ENCODE measurements at regions not wholly inside any gene's neighbourhood (a gene's known extent, or its start where the extent isn't known, plus 50 kb on each side); places are given as distances from the start of the nearest gene placed in this dataset.

DNA sequence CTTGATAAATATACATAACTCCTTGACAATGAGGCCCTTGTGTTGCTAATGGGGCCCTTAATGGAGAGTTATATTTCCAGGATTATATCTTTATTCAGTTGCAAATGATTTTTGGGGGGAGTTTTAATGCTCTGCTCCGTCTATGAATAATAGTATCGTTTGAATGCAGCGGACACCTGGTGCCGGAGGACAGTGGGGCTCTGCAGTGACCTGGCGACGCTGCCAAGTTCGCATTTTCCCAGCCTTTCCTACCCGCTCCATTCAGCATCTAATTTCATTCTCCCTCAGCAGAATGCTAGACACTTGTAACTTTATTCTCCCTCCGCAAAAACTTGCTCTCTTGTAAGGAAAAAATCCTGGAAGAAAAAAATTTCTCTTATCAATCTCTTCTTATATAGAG is 257.6 kb upstream of the SALL3 start:
- H3K4me3 ChIP-seq (ENCODE audit: control insufficient read depth, low read depth, low read length), result no peak overlapping the region
- no peak for TF ChIP-seq CTCF (IDR thresholded peaks at IDR 0.05; ENCODE audit: control insufficient read depth, insufficient read depth, low read depth, low read length, missing control alignments)
- no peak for DNase-seq (ENCODE audit: low read depth)

- DNase-seq (ENCODE audit: low read depth), result no peak
- no peak overlapping the region for H3K4me3 ChIP-seq (ENCODE audit: control insufficient read depth, low read depth, low read length)
- TF ChIP-seq CTCF (IDR thresholded peaks at IDR 0.05; ENCODE audit: control insufficient read depth, insufficient read depth, low read depth, low read length, missing control alignments), result no peak
These were observed 257.2 kb upstream of the SALL3 start for GRCh38 chr18:78722386-78722785.

DNA sequence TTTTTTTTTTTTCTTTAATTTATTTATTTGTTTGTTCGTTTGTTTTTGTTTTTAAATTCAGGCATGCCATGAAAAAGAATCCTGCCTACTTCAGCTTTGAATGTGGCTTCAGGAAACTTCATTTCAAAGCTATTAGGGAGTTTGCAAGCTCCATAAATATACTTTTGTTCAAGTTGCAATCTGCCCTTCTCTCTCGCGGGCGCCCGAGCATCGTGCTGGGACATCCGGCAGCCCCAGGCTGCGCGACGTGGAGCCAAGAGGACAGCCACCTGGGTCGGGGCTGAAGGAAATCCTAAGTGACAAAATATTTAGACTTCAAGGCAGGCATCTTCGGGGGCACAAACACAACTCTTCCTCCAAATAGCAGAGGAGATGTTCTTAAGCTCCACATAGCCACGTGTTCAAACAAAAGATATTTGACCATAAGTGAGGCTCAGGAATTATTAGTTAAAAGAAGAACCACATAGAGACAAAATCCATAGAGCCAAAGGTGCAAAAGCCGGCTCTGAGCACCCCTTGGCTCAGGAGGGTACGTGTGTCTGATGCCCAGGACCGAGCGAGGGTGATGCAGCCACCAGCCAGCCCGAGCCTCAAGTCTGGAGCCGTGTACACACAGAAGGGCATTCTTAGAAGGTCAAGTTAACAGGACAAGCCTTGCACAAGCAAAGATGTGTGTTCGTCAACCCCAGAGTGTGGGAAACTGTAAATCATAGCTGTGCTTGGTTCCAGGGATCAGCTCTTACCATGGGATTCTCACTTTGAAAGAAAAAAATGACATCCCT is 256.5 kb upstream of the SALL3 start:
- no peak for TF ChIP-seq CTCF (IDR thresholded peaks at IDR 0.05; ENCODE audit: control insufficient read depth, insufficient read depth, low read depth, low read length, missing control alignments)
- DNase-seq (ENCODE audit: low read depth), result no peak
- H3K4me3 ChIP-seq (ENCODE audit: control insufficient read depth, low read depth, low read length), result no peak overlapping the region

GRCh38 chr18:78724214-78724914 is 255.3 kb upstream of the SALL3 start:
- no peak overlapping the region for H3K4me3 ChIP-seq (ENCODE audit: control insufficient read depth, low read depth, low read length)
- no peak for DNase-seq (ENCODE audit: low read depth)
- TF ChIP-seq CTCF (IDR thresholded peaks at IDR 0.05; ENCODE audit: control insufficient read depth, insufficient read depth, low read depth, low read length, missing control alignments), result no peak

DNA sequence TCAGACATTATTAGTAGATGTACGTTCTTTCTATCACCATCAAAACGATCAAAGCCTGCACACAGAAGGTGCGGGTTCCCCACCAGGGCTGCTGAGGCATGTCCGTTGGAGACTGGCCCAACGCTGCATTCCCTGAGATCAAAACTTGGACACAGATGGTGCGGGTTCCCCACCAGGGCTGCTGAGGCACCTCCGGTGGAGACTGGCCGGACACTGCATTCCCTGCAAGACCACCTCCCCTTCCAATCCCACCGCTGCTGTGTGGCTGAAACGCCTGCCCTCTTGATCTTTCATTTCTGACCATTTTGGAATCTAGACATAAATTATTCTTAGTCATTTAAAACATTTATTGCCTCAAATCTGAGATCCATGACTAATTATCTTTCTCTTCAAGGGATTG is 254.2 kb upstream of the SALL3 start:
- no peak for TF ChIP-seq CTCF (IDR thresholded peaks at IDR 0.05; ENCODE audit: control insufficient read depth, insufficient read depth, low read depth, low read length, missing control alignments)
- DNase-seq (ENCODE audit: low read depth), result no peak
- no peak overlapping the region for H3K4me3 ChIP-seq (ENCODE audit: control insufficient read depth, low read depth, low read length)

GRCh38 chr18:78726326-78727056 is 253.1 kb upstream of the SALL3 start:
- no peak overlapping the region for H3K4me3 ChIP-seq (ENCODE audit: control insufficient read depth, low read depth, low read length)
- no peak for TF ChIP-seq CTCF (IDR thresholded peaks at IDR 0.05; ENCODE audit: control insufficient read depth, insufficient read depth, low read depth, low read length, missing control alignments)
- no peak for DNase-seq (ENCODE audit: low read depth)

All from AG09309 (cell line).